A549 (cell line): ENCODE measurements at regions not wholly inside any gene's neighbourhood (a gene's known extent, or its start where the extent isn't known, plus 50 kb on each side); places are given as distances from the start of the nearest gene placed in this dataset.

Experiments
- HOXB13 ChIP-seq: fragments of 250-450 bp; sonication (Bioruptor Pico); IDR thresholded peaks from 2 replicates; pipeline ENCODE4 v1.5.0; 2020; ENCODE audit warnings: low read depth, mild to moderate bottlenecking, moderate library complexity
- POLR2A ChIP-seq: IDR thresholded peaks from 2 replicates; pipeline ENCODE4 v1.6.1; 2012; ENCODE audit warnings: mild to moderate bottlenecking, low read length
- RNF2 ChIP-seq: fragments of 200-600 bp; sonication (generic); IDR thresholded peaks from 2 replicates; pipeline ENCODE4 v1.6.1; 2016; ENCODE audit warnings: low read depth, mild to moderate bottlenecking, antibody characterized with exemption, moderate library complexity, borderline replicate concordance
- TP53 ChIP-seq: fragments of 250-450 bp; sonication (Bioruptor Pico); IDR thresholded peaks from 2 replicates; pipeline ENCODE4 v1.5.0; 2021; ENCODE audit warnings: mild to moderate bottlenecking, moderate library complexity
- TF ChIP-seq, protein P1 (sequence below): fragments of >200 bp; sonication (Bioruptor Twin); formaldehyde crosslinking; IDR thresholded peaks from 3 replicates; pipeline ENCODE4 v1.5.1; 2016

DNA sequence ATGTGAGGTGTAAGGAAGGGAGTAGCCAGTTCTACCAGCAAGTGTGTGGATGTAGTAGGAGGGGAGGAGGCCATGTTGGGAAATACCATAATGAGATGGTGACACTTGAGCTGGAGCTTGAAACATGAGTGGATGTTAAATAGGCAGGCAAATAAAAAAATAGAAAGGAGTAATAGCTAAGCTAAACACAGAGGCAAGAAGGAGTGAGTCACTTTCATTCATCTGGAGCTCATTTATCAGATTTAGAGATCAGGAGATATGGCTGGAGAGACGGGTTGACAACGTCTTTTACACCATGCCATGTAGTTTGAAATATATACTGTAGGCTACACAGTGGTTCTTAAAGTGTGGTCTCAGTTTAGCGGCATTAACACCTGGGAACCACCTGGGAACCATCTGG is 390.5 kb downstream of the DIPK2A start:
- TF ChIP-seq RNF2, result no peak
- no peak for TF ChIP-seq POLR2A
- no peak for TF ChIP-seq TP53
- TF ChIP-seq, protein P1, sequence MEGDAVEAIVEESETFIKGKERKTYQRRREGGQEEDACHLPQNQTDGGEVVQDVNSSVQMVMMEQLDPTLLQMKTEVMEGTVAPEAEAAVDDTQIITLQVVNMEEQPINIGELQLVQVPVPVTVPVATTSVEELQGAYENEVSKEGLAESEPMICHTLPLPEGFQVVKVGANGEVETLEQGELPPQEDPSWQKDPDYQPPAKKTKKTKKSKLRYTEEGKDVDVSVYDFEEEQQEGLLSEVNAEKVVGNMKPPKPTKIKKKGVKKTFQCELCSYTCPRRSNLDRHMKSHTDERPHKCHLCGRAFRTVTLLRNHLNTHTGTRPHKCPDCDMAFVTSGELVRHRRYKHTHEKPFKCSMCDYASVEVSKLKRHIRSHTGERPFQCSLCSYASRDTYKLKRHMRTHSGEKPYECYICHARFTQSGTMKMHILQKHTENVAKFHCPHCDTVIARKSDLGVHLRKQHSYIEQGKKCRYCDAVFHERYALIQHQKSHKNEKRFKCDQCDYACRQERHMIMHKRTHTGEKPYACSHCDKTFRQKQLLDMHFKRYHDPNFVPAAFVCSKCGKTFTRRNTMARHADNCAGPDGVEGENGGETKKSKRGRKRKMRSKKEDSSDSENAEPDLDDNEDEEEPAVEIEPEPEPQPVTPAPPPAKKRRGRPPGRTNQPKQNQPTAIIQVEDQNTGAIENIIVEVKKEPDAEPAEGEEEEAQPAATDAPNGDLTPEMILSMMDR, result no peak
- TF ChIP-seq HOXB13 (CRISPR knock-in tag), result no peak
